COR-L47 (cell line): ENCODE measurements at regions not wholly inside any gene's neighbourhood (a gene's known extent, or its start where the extent isn't known, plus 50 kb on each side); places are given as distances from the start of the nearest gene placed in this dataset.
"Not testable (repeated sequence)": the region's sequence is repeated elsewhere in the genome, so short reads cannot be mapped to it uniquely, and the experiment has no call there.

ENCODE experiments used
- DNase-seq: peaks from one replicate; lab custom pipeline; 2025; lab: John Stamatoyannopoulos, UW

GRCh38 chr21:16116798-16117197, 387.0 kb downstream of the USP25 start:
- no peak for DNase-seq

DNA sequence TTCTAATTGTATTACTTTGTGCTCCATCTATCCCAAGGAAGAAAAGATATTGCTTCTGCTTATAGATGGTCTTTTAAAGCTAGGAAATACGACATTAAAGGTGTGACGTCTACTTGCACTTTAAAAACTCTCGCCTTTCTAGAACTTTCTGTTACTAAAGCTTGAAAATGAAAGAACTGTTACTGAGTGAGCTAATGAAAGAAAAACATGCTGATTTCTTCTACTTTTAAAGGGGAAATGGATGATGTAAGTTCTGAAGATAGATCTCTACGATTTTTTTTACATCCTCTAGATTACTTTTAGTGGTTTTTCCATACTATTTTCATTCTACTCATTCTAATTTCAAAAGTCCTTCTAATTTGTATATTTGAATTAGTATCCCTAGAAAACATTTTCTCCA, 387.5 kb downstream of the USP25 start:
- DNase-seq = no peak

- DNase-seq = no peak
These were observed 388.2 kb downstream of the USP25 start for GRCh38 chr21:16117851-16118590.

DNA sequence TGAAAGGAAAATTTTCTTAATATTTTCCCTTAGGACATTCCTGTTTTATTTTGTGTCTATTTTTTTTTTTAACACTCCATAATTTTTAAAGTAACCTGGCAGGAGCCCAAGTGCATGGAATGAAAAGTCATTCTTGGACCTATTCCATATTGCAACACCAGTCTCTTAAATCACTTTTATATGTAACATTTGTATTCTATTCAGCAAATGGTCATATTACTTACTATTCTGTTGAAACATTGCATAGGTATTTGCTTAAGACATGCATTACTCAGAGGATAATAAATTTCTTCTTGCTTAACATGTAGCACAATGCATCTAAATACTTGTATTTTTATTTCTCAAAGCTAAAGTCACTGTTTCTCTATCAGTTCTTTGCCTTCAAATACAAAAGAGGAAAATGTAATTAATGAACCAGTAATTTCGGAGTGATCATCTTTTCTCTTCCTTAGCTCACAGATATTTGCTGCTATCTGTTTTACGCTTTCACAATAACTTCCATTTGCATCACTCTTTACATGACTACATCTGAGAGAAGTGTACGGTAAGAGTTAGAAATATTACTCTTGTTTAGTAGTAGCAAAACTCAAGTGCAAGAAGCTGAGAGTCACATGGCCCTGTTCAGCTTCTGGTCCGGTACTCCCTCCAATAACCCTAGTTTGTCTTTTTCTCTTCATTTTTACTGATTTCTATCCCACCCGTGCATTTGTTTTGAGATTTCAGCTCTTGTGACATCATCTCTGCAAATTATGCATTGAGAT, 394.8 kb downstream of the USP25 start:
- DNase-seq = no peak

GRCh38 chr21:16125274-16125673, 395.5 kb downstream of the USP25 start:
- no peak for DNase-seq

DNA sequence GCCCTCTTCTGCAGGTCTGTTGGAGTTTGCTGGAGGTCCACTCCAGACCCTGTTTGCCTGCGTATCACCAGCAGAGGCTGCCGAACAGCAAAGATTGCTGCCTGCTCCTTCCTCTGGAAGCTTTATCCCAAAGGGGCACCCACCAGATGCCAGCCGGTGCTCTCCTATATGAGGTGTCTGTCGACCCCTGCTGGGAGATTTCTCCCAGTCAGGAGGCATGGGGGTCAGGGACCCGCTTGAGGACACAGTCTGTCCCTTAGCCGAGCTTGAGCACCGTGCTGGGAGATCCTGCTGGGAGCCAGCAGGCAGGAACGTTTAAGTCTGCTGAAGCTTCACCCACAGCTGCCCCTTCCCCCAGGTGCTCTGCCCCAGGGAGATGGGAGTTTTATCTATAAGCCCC, 402.7 kb downstream of the USP25 start:
- not testable (repeated sequence) for DNase-seq

DNA sequence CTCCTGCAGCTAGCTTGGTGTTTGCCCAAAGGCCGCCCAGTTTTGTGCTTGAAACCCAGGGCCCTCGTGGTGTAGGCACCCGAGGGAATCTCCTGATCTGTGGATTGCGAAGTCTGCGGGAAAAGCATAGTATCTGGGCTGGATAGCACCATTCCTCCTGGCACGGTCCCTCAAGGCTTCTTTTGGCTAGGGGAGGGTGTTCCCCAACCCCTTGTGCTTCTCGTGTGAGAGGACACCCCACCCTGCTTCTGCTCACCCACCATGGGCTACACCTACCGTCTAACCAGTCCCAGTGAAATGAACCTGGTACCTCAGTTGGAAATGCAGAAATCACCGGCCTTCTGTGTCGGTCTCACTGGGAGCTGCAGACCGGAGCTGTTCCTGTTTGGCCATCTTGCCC, 403.5 kb downstream of the USP25 start:
- DNase-seq = no peak

GRCh38 chr21:16134134-16134533, 404.4 kb downstream of the USP25 start:
- no peak for DNase-seq

GRCh38 chr21:16137106-16137505, 407.3 kb downstream of the USP25 start:
- DNase-seq = no peak

GRCh38 chr21:16145052-16145451, 415.3 kb downstream of the USP25 start:
- no peak for DNase-seq

GRCh38 chr21:16145479-16145878, 415.7 kb downstream of the USP25 start:
- no peak for DNase-seq

DNA sequence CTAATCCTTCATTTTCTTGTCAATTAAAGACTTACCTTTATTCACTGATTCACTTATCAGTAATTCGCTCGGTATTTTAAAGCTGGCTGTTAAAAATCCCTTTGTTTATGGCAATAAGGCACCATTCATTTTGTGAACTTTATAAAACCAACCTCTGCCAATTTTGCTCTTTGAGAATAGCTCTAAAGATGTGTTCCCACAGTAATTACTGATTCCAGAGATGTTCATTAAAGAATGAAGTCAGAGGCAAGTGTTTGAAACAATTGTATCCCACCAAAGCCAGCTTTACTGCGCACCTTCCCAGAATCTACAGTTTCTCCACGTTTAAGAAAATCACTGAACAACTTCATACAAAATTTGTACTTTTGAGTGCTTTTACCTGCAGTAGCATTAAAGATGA, 424.5 kb downstream of the USP25 start:
- DNase-seq = no peak

GRCh38 chr21:16154951-16155635, 425.3 kb downstream of the USP25 start:
- DNase-seq = no peak

DNA sequence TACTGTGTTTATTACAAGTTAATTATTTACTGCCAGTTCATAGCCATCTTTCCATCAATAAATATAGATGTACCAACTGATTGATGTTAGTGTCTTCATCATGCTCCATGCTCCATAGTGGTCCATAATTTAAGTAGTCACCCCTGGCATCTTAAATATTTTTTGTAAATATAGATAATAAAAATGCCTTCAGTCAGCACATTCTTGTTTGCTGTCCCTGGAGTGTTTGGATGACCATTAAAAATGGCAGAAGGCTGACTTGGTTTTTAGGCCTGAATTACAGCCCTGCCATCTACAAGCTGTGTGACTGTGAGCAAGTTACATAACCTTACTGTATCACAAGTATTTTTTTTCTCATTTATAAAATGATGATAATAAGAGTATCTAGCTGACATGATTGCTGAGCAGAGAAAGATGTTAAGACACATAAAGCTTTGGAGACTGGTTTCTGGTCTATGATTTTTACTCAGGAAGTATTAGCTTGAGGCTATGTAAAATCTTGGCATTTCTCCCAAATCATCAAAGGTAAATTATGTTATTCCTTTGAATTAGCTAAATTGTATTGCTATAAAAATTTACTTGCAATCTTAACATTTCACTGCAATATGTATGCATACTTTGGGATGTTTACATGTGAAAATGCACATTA, 427.2 kb downstream of the USP25 start:
- no peak for DNase-seq

DNA sequence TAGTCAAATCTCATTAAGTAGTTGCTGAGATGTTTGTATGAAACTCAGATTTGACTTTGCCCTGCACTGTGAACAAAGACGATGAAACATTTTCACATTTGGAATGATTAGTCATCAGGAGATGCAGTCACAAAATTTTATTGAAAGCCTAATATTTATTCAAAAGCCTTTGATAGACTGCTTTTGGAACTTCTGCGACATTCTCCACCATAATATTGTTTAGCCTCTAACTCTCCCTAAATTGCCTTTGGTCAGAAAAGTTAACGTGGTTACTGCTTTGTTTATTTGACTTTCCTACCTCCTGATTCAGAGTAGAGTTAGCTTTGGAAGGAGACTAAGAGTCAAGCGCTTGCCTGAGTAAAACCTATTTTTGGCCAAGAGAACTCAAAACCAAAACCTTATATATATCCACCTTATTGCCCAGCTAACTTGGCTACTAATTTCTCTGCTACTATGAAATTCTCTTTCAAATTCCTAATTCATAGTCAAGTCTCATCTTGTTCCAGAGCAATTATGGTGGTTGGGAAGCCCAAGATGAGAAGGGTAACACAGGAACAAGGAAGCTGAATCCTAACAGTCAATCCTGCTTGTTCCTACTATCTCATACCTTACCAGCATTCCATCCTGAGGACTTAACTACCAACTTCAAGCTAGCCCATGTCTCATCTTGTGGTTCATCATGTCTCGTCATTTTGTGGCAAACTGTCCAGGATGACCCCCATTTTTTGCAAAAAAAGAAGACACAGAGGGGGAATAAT, 429.6 kb downstream of the USP25 start:
- DNase-seq = no peak

DNA sequence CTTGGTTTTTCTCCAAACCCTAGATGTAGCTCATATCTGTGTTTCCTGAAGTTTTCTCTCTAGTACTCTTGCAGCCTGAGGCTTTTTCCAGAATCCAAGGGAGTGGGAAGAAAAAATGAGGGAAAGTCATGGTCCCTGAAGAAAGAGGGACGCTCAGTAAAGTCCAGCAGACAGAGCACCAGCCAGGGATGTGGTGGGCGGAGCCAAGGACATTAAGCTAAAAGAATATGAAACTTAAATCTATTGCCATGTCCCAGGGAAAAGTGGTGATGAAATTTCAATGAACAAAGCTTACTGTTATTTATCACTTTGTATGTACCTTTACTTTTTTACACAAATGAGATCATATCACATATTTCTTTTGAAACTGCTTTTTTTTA, 430.2 kb downstream of the USP25 start:
- no peak for DNase-seq

DNA sequence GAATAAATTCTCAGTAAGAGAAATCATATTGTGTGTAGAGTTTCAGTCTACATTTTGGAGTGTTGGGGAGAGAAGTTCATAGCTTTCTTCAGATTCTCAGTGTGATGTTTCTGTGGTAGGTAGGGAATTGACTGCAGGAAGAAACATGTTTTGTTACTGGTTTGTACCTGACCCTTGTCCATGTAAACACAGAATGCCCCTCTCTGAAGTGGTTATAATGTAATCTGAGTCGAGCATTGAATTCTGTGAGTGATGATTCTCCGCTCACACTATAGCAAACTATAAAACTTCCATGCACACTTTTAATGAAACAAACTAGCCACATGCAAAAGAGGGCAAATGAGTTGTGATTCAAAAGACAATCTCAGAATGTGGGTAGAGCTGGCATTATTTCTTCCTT, 433.2 kb downstream of the USP25 start:
- no peak for DNase-seq

DNA sequence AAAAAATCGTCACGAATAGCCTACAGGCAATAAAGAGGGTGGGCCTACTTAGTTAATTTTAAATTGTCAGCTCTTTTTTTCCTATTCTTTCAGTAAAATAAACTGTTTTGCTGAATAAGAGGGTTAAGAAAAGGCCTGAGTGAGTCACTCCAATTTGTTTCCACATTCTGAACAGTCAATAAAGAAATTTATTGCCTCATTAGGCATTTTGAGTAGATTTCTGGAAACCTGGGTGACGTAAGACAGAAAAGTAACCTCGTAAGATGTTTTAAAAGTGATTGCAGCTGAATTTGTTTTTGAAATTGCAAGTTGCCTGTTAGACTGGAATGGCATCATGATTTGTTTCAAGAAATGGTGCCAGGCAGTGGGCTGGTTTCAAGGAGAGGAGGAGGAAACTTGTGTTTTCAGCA, 439.3 kb downstream of the USP25 start:
- DNase-seq = no peak

GRCh38 chr21:16169779-16170178, 440.0 kb downstream of the USP25 start:
- no peak for DNase-seq

DNA sequence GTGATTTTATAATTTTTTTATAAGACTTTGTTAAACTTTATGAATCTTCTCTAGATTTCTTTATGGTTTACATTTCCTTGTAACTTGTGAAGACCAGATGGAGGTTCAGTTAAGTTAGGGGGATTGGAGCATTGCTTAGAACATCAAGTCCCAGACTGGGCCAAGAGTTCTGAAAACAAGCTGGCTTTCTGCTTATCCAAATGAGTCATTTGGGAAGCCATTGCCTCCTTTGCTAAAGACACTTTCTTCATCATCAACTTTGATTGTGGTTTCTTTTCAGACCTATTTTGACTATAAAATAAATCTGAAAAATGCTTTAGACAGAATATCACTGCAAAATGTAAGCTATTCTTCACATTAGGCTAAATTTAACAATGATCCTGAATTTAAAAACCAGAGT, 446.8 kb downstream of the USP25 start:
- no peak for DNase-seq

- DNase-seq = no peak
These were observed 447.8 kb downstream of the USP25 start for GRCh38 chr21:16177532-16177931.

- DNase-seq = no peak
These were observed 450.0 kb downstream of the USP25 start for GRCh38 chr21:16179773-16180172.
